ENCODE measurements at regions not wholly inside any gene's neighbourhood (a gene's known extent, or its start where the extent isn't known, plus 50 kb on each side); places are given as distances from the start of the nearest gene placed in this dataset.

DNA sequence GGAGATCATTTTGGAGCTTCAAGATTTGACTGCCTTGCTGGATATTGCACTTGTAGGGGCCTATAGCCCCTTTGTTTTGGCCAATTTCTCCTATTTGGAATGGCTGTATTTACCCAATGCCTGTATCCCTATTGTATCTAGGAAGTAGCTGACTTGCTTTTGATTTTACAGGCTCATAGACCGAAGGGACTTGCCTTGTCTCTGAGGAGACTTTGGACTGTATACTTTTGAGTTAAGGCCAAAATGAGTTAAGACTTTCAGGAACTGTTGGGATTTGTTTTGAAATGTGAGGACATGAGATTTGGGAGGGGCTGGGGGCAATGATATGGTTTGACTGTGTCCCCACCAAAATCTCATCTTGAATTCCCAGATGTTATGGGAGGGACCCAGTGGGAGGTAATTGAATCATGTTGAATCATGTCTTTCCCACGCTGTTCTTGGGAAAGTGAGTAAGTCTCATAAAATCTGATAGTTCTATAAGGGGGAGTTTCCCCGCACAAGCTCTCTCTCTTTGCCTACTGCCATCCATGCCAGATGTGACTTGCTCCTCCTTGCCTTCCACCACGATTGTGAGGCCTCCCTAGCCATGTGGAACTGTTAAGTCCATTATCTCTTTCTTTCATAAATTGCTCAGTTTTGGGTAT, 276.1 kb downstream of the LMX1A start:
- intact Hi-C loops (cut with micrococcal nuclease) (no loop called here), dilution Hi-C loops (cut with MboI; ENCODE audit: extremely low pct_ligation_motif_present, low sequenced_read_pairs) (no loop called here)
- POLR2A ChIA-PET, result no interaction called here
- FAIRE-seq (no peak), DNase-seq (ENCODE audit: low read depth, low spot score) (no peak)
- Histone ChIP-seq H3K4me3 (replicated peaks in 1 of 3; ENCODE audit: insufficient read depth in 1 of 3, low read depth in 1 of 3, low read length in 3 of 3) (no peak overlapping the region), H3K9me1 (replicated peaks; ENCODE audit: control insufficient read depth, extremely low read depth, insufficient read depth, low read length) (no peaks in the 10 kb centered on the region), H4K20me1 (replicated peaks; ENCODE audit: control insufficient read depth, extremely low read depth, insufficient read depth, low read length) (no peaks in the 10 kb centered on the region), H3K27me3 (ENCODE audit: control insufficient read depth in 2 of 2, insufficient read depth in 2 of 2, low read length in 2 of 2) (no peaks in the 10 kb centered on the region), H3K36me3 (ENCODE audit: control insufficient read depth in 2 of 2, extremely low read depth in 1 of 2, insufficient read depth in 2 of 2, low read length in 2 of 2) (no peaks in the 10 kb centered on the region), H3K4me2 (ENCODE audit: insufficient read depth, low read length) (no peak overlapping the region), H3K4me1 (ENCODE audit: control insufficient read depth, extremely low read depth, insufficient read depth, low read length) (no peaks in the 10 kb centered on the region), H2AFZ (ENCODE audit: low read depth, low read length) (no peak overlapping the region), H3K9me3 (replicated peaks; ENCODE audit: control insufficient read depth, insufficient read depth, low read length) (no peaks in the 10 kb centered on the region), H3K79me2 (ENCODE audit: control insufficient read depth, insufficient read depth, low read length) (no peaks in the 10 kb centered on the region), H3K9ac (replicated peaks; ENCODE audit: extremely low read depth, insufficient read depth, low read length) (no peak overlapping the region), H3K27ac (ENCODE audit: insufficient read depth, low read depth, low read length) (no peak overlapping the region)
- no TSS peak for BruUV-seq (replicated peaks)
- CTCF ChIA-PET, result no interaction called here
- no peak for TF ChIP-seq FOS (IDR thresholded peaks at IDR 0.05; ENCODE audit: borderline replicate concordance, insufficient read depth, low read length)
- no peak for TF ChIP-seq JUN (IDR thresholded peaks at IDR 0.05; ENCODE audit: borderline replicate concordance, insufficient read depth, insufficient read length, low read depth)
- TF ChIP-seq POLR2AphosphoS5 (IDR thresholded peaks at IDR 0.05; ENCODE audit: insufficient read depth, low read depth, low read length), result no peak
- TF ChIP-seq, protein P1, sequence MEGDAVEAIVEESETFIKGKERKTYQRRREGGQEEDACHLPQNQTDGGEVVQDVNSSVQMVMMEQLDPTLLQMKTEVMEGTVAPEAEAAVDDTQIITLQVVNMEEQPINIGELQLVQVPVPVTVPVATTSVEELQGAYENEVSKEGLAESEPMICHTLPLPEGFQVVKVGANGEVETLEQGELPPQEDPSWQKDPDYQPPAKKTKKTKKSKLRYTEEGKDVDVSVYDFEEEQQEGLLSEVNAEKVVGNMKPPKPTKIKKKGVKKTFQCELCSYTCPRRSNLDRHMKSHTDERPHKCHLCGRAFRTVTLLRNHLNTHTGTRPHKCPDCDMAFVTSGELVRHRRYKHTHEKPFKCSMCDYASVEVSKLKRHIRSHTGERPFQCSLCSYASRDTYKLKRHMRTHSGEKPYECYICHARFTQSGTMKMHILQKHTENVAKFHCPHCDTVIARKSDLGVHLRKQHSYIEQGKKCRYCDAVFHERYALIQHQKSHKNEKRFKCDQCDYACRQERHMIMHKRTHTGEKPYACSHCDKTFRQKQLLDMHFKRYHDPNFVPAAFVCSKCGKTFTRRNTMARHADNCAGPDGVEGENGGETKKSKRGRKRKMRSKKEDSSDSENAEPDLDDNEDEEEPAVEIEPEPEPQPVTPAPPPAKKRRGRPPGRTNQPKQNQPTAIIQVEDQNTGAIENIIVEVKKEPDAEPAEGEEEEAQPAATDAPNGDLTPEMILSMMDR (IDR thresholded peaks at IDR 0.05; ENCODE audit: extremely low read depth in 1 of 2, insufficient read depth in 1 of 2, low read depth in 1 of 2, low read length in 2 of 2), result no peak
- TF ChIP-seq, protein P2, sequence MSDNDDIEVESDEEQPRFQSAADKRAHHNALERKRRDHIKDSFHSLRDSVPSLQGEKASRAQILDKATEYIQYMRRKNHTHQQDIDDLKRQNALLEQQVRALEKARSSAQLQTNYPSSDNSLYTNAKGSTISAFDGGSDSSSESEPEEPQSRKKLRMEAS (IDR thresholded peaks at IDR 0.05; ENCODE audit: insufficient read depth, insufficient read length), result no peak
- TF ChIP-seq POLR2A (IDR thresholded peaks at IDR 0.05; ENCODE audit: low read depth, low read length), result no peak
- TF ChIP-seq MYC (IDR thresholded peaks at IDR 0.05; ENCODE audit: low read depth, low read length), result no peak
- no peak for TF ChIP-seq GATA2 (IDR thresholded peaks at IDR 0.05; ENCODE audit: insufficient read depth, insufficient read length, low read depth, low read length)
- TF ChIP-seq EZH2 (IDR thresholded peaks at IDR 0.05; ENCODE audit: borderline replicate concordance, low read depth, low read length, severe bottlenecking), result no peak

All from endothelial cell of umbilical vein (primary cell).